ENCODE measurements at regions not wholly inside any gene's neighbourhood (a gene's known extent, or its start where the extent isn't known, plus 50 kb on each side); places are given as distances from the start of the nearest gene placed in this dataset.
"Not testable (repeated sequence)": the region's sequence is repeated elsewhere in the genome, so short reads cannot be mapped to it uniquely, and the experiment has no call there.

GRCh38 chr5:174459071-174459702, 265.2 kb upstream of the MSX2 start:
- no peaks in the 10 kb centered on the region for H3K4me1 ChIP-seq

GRCh38 chr5:174459832-174460448, 264.4 kb upstream of the MSX2 start:
- H3K27ac ChIP-seq, result no peak overlapping the region
- H3K9me3 ChIP-seq, result no peaks in the 10 kb centered on the region
- no peaks in the 10 kb centered on the region for H3K4me1 ChIP-seq
- H3K27me3 ChIP-seq (replicated peaks in 1 of 7), result peaks cover 0 to 18% (median 0%) of the 10 kb centered on the region in 7 donors
- WGBS, 5 donors, result 52 to 65% (median 56%) methylated on average over 9 of the region's 9 CpGs
- no peak for DNase-seq
- intact Hi-C loops (cut with DNase I; ENCODE audit: low total_unique reads), result no loop called here
- H3K36me3 ChIP-seq, result no peaks in the 10 kb centered on the region
- TF ChIP-seq POLR2A (IDR thresholded peaks at IDR 0.05) (no peak), POLR2AphosphoS5 (IDR thresholded peaks at IDR 0.05) (no peak)
- TF ChIP-seq, protein P1, sequence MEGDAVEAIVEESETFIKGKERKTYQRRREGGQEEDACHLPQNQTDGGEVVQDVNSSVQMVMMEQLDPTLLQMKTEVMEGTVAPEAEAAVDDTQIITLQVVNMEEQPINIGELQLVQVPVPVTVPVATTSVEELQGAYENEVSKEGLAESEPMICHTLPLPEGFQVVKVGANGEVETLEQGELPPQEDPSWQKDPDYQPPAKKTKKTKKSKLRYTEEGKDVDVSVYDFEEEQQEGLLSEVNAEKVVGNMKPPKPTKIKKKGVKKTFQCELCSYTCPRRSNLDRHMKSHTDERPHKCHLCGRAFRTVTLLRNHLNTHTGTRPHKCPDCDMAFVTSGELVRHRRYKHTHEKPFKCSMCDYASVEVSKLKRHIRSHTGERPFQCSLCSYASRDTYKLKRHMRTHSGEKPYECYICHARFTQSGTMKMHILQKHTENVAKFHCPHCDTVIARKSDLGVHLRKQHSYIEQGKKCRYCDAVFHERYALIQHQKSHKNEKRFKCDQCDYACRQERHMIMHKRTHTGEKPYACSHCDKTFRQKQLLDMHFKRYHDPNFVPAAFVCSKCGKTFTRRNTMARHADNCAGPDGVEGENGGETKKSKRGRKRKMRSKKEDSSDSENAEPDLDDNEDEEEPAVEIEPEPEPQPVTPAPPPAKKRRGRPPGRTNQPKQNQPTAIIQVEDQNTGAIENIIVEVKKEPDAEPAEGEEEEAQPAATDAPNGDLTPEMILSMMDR (IDR thresholded peaks at IDR 0.05 in 8 of 11, conservative IDR thresholded peaks at IDR 0.05 in 3 of 11), result no peak
- no peak overlapping the region for H3K4me3 ChIP-seq

More at GRCh38 chr5:174459071-174459702, 265.2 kb upstream of the MSX2 start:
- Histone ChIP-seq H3K9me3 (no peaks in the 10 kb centered on the region), H3K27me3 (replicated peaks in 1 of 7) (peaks cover 0 to 18% (median 0%) of the 10 kb centered on the region in 7 donors), H3K27ac (no peak overlapping the region), H3K4me3 (no peak overlapping the region), H3K36me3 (no peaks in the 10 kb centered on the region)
- TF ChIP-seq POLR2A (IDR thresholded peaks at IDR 0.05), result no peak
- no peak for TF ChIP-seq POLR2AphosphoS5 (IDR thresholded peaks at IDR 0.05)
- TF ChIP-seq, protein P1 (IDR thresholded peaks at IDR 0.05 in 8 of 11, conservative IDR thresholded peaks at IDR 0.05 in 3 of 11), result no peak
- intact Hi-C loops (cut with DNase I; ENCODE audit: low total_unique reads), result no loop called here
- 69 to 85% (median 80%) methylated on average over 12 of the region's 12 CpGs for WGBS, 5 donors
- DNase-seq, result no peak

DNA sequence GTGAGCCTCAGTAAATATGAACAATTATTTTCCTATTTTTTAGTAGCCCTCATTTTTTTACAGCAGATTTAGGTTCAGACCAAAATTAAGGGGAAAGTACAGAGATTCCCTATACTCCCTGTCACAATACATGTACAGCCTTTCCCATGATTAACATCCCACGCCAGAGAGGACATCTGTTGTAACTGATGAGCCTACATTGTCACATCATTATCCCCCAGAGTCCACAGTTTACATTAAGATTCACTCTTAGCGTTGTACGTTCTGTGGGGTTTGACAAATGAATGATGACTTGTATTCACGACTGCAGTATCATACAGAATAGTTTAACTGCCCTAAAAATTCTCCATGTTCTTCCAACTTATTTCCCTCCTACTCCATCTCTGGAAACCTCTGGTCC, 262.3 kb upstream of the MSX2 start:
- Histone ChIP-seq H3K27me3 (replicated peaks in 1 of 7) (peaks cover 0 to 26% (median 0%) of the 10 kb centered on the region in 7 donors), H3K9me3 (no peaks in the 10 kb centered on the region), H3K27ac (no peak overlapping the region), H3K4me1 (no peaks in the 10 kb centered on the region), H3K4me3 (no peak overlapping the region), H3K36me3 (no peaks in the 10 kb centered on the region)
- DNase-seq, result no peak
- WGBS, 5 donors, result 58 to 70% (median 64%) methylated on average over 4 of the region's 4 CpGs
- TF ChIP-seq POLR2AphosphoS5 (IDR thresholded peaks at IDR 0.05) (no peak), POLR2A (IDR thresholded peaks at IDR 0.05) (no peak)
- TF ChIP-seq, protein P1 (IDR thresholded peaks at IDR 0.05 in 8 of 11, conservative IDR thresholded peaks at IDR 0.05 in 3 of 11), result no peak
- intact Hi-C loops (cut with DNase I; ENCODE audit: low total_unique reads), result no loop called here

DNA sequence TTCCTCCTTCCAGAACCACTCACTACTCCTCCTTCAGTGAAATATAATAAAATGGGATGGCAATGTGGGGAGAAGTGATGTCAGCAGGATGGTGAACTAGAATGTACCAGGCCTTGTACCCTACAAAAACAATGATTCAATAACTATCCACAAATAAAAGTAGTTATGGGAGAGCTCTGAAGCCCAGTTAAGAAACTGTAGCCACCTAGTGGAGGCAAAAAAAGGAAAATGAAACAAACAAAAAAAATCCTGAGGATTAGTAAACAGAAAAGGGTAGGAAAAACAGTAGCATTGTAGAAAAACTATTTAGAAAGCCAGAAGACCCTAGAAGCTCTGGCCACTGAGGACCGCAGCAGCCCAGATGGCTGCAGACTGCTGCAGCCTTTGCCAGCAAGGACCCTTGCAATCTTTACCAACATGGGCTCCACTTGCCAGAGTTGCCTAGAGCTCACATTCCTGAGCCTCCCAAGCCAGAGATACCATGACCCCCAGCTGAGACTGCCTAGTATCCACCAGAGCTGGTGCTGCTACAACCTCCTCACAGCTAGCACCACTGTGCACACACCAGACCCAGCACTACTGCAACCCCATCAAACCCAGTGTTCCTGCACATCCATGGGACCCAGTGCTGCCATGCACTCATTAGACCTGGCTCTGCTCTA, 259.7 kb upstream of the MSX2 start:
- no peak for TF ChIP-seq POLR2A (IDR thresholded peaks at IDR 0.05)
- TF ChIP-seq POLR2AphosphoS5 (IDR thresholded peaks at IDR 0.05), result no peak
- TF ChIP-seq, protein P1 (IDR thresholded peaks at IDR 0.05 in 8 of 11, conservative IDR thresholded peaks at IDR 0.05 in 3 of 11), result no peak
- intact Hi-C loops (cut with DNase I; ENCODE audit: low total_unique reads), result no loop called here
- H3K9me3 ChIP-seq, result no peaks in the 10 kb centered on the region
- no peak for DNase-seq
- no peaks in the 10 kb centered on the region for H3K4me1 ChIP-seq
- H3K4me3 ChIP-seq, result no peak overlapping the region
- H3K27ac ChIP-seq, result no peak overlapping the region
- no peaks in the 10 kb centered on the region for H3K36me3 ChIP-seq
- peaks cover 0 to 18% (median 0%) of the 10 kb centered on the region in 7 donors for H3K27me3 ChIP-seq (replicated peaks in 1 of 7)
- 89 to 100% (median 95%) methylated on average over 1 of the region's 1 CpG for WGBS, 5 donors

GRCh38 chr5:174471528-174471927, 252.9 kb upstream of the MSX2 start:
- H3K27me3 ChIP-seq (replicated peaks in 1 of 7), result not testable (repeated sequence)
- WGBS, 5 donors, result 82 to 94% (median 88%) methylated on average over 3 of the region's 3 CpGs

More at GRCh38 chr5:174471528-174471927, 252.9 kb upstream of the MSX2 start:
- peaks cover 0 to 50% (median 38%) of the 10 kb centered on the region in 8 donors for H3K9me3 ChIP-seq
- DNase-seq; H3K27ac ChIP-seq; H3K36me3 ChIP-seq; H3K4me1 ChIP-seq; intact Hi-C loops (cut with DNase I; ENCODE audit: low total_unique reads); H3K4me3 ChIP-seq: not testable (repeated sequence)
